ENCODE measurements at regions not wholly inside any gene's neighbourhood (a gene's known extent, or its start where the extent isn't known, plus 50 kb on each side); places are given as distances from the start of the nearest gene placed in this dataset.

- TF ChIP-seq ZNF462 (CRISPR knock-in tag; IDR thresholded peaks at IDR 0.05) = no peak
Measured at GRCh38 chr4:155582041-155582440, 84.6 kb upstream of the GUCY1A1 start (continued).

- H3K4me1 ChIP-seq (ENCODE audit: insufficient read depth) = no peaks in the 10 kb centered on the region
- no peak overlapping the region for H3K4me2 ChIP-seq
- no peak overlapping the region for H3K4me3 ChIP-seq
- H3K9me2 ChIP-seq (ENCODE audit: insufficient read depth) = no peaks in the 10 kb centered on the region
- Mint-ChIP-seq H3K4me1 (no peaks in the 10 kb centered on the region), H3K27ac (no peak overlapping the region), H3K4me3 (no peak overlapping the region), H3K9me3 (no peaks in the 10 kb centered on the region), H3K27me3 (ENCODE audit: insufficient read depth, low read depth, poor library complexity) (no peaks in the 10 kb centered on the region), H3K36me3 (ENCODE audit: low read depth) (no peaks in the 10 kb centered on the region)
- no peaks in the 10 kb centered on the region for H3F3A ChIP-seq (replicated peaks; ENCODE audit: low read depth)
- H3K27me3 ChIP-seq (ENCODE audit: insufficient read depth) = no peaks in the 10 kb centered on the region
- ATAC-seq = no peak
- DNase-seq (ENCODE audit: low spot score) = no peak
- no peak overlapping the region for H3K27ac ChIP-seq (ENCODE audit: low read depth)
- no peak overlapping the region for H2AFZ ChIP-seq
- no peaks in the 10 kb centered on the region for H3K36me3 ChIP-seq (ENCODE audit: insufficient read depth)
- no peaks in the 10 kb centered on the region for H4K20me1 ChIP-seq (replicated peaks; ENCODE audit: insufficient read depth)
- no peaks in the 10 kb centered on the region for H3K79me2 ChIP-seq (replicated peaks; ENCODE audit: insufficient read depth)
- TF ChIP-seq ZNF331 (CRISPR knock-in tag; IDR thresholded peaks at IDR 0.05; ENCODE audit: low read depth) = no peak
- TF ChIP-seq POLR2AphosphoS5 (IDR thresholded peaks at IDR 0.05; ENCODE audit: low read depth) = no peak
- no peak for TF ChIP-seq JUNB (IDR thresholded peaks at IDR 0.05; ENCODE audit: unreplicated experiment)
- TF ChIP-seq EZH2 (IDR thresholded peaks at IDR 0.05; ENCODE audit: low read depth, unreplicated experiment) = no peak
- TF ChIP-seq STAT1 (IDR thresholded peaks at IDR 0.05; ENCODE audit: unreplicated experiment) = no peak
- no peak for TF ChIP-seq CREB1 (CRISPR knock-in tag; IDR thresholded peaks at IDR 0.05; ENCODE audit: low read depth)
- TF ChIP-seq NANOG (IDR thresholded peaks at IDR 0.05; ENCODE audit: borderline replicate concordance) = no peak
- no peak for TF ChIP-seq ETS1 (IDR thresholded peaks at IDR 0.05)
- no peak for TF ChIP-seq ZNF114 (CRISPR knock-in tag; IDR thresholded peaks at IDR 0.05)
- TF ChIP-seq CTCF (conservative IDR thresholded peaks at IDR 0.05; ENCODE audit: low read depth in 2 of 2) = no peak
Measured at GRCh38 chr4:155578726-155579370, 87.8 kb upstream of the GUCY1A1 start.

Measured in GM23338 (cell line).